ENCODE measurements at regions not wholly inside any gene's neighbourhood (a gene's known extent, or its start where the extent isn't known, plus 50 kb on each side); places are given as distances from the start of the nearest gene placed in this dataset.
"Not testable (repeated sequence)": the region's sequence is repeated elsewhere in the genome, so short reads cannot be mapped to it uniquely, and the experiment has no call there.

- no peak for DNase-seq (ENCODE audit: low read depth, low spot score)
Measured at GRCh38 chr9:13942695-13943094, 371.2 kb downstream of the NFIB start.

DNA sequence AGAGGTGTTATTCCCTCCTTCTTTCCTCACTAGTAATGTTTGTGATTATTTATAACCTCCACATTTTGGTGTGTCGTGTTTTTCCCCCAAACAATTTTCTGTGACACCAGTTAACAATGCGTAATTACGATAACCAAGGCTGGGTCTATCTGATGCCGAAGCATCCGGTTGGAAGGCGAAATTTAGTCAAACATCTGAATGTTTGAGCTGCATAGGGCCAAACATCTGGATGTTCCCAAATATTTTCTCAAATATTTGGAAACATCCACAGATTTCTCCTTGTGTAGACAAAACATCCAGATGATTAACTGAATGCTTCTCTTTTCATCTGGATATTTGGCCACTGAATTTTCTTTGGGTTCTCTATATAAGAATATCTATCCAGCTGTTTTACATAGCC is 371.7 kb downstream of the NFIB start:
- no peak for DNase-seq (ENCODE audit: low read depth, low spot score)

- DNase-seq (ENCODE audit: low read depth, low spot score), result no peak
Measured at GRCh38 chr9:13941714-13942113, 372.2 kb downstream of the NFIB start.

DNA sequence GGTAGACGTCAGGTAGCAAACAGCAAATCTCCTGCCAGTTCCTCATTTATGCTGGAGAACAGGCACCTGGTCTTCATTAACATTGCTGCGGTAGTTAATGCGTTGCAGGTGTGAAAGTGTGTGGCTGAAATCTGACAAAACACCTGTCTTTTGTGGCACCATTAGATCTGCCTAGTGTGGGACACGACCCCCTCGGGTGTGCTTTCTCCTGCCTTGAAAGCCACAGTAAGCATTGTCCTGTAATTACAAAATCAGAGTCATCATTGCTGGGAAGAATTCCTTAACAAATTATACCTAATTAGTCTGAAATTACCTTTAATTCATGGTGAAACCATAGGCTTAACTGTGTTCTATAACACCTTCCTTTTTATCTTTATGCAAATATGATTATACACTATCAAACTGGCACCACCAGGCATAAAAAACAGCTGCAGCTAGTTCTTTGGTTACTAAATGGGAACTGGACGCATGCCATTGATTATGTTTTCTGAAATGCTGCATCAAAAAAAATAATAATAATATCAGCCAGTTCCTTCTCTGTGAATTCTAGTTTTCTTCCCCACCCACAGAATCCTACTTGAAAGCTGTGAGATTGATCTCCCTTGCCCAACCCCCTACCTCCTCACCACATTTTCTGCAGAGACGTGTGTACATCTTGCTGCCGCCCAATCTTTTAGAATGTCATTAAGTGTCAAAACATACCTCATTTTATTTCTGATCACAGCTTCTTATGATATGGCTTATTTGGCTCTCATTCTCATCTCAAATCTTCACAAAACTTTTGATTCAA is 374.0 kb downstream of the NFIB start:
- DNase-seq (ENCODE audit: low read depth, low spot score), result no peak

DNA sequence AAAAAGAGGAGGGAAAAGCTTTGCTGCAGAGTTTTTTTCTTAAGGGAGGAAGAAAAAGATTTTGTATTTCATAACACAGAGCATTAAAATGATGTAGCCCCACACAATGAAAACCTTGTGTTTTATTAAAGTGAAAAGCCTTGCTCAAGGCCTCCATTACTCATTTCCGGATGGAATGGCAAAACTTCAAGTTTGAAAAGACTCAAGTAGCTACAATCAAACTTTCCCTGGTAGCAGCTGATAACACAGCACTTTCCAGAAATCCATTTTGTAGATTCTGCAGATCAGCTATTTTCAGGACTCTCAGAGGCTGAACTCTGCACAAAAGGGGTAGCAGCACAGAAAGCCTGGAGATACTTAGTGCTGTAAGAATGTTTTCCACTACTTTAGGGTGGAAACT is 374.8 kb downstream of the NFIB start:
- no peak for DNase-seq (ENCODE audit: low read depth, low spot score)

DNA sequence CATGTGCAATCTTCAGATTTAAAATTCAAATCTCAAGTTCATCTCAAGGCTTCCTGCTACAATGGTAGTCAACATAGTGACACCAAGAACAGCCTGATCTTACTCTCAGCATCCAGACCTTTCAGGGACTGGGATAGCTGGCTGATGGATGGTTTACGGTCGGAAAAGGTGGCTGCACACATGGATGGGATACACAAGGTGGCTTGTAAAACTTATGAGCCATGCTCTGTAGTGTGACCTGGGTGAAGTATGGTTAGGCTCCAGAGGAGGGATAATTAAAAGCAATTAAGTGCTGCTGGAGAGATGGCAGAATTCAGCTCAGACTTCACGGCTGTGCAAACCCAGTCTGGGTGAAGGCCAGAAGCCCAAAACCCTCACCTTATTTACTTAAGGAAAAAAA is 379.5 kb downstream of the NFIB start:
- DNase-seq (ENCODE audit: low read depth, low spot score), result no peak

DNA sequence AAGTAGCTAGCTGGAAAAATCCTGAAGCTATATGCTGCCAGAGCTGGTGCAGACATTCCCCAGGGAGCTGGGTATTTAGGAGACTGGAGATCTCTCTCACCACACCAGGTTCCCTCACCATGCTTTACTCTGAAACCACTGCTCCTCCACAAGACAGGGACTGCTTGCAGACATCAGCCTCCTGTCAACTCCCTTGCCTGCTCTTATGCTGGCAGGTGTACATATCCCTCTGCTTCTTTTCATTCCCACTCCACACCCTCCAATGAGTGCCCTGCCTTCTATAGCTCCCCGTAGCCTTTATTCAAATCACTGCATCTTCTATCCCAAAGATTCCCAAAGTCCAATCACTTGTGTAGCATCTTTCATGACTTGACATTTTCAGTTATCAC is 380.7 kb downstream of the NFIB start:
- DNase-seq (ENCODE audit: low read depth, low spot score), result no peak

DNA sequence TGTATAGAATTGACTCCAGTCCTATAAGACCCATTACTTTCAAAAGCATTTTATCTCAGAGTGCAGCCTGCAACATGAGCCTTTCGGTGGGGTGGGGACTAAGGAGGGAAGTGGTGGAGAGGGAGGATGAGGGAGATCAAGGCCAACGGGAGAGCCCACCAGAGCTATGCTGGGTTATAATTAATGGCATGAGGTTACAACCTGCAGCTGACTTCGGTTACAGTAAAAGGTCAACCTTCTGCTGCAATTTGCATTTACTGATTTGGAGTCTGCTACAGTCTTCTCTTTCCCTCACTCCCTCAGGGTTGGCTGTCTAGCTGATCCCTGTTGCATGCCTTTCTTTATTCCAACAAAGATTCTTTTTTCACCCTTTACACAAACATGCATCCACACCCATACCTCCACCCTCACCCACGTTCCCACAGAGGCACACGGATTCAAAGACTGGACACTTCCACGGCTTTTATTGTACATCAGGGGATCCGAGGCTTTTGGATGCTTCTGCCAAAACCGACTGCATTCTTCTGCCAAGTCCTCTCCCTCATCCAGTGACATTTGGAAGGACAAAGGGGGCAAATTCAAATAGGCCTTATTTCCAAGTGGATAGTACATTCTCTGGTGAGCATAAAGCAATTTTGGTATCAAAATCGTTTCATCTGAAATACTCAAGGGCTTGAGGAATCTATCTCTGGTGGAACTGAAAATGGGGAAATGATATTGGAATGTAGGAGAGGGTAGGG is 381.2 kb downstream of the NFIB start:
- DNase-seq (ENCODE audit: low read depth, low spot score), result no peak

DNA sequence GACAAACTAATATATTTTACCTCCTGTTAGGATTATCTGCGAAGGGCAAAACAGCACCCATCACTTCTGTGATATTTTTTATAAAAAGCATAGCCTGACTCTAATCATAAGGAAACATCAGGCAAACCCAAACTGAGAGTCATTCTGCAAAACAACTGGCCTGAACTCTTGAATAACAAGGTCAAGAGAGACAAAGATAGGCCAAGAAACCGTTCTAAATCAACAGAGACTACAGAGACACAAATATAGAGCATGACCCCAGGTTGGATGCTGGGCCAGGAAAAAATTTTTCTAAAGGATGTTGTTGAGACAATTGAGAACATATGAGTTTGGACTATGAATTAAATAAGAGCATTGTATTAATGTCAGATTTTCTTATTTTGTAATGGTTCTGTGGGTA is 384.9 kb downstream of the NFIB start:
- no peak for DNase-seq (ENCODE audit: low read depth, low spot score)

GRCh38 chr9:13923381-13923780 is 390.6 kb downstream of the NFIB start:
- DNase-seq (ENCODE audit: low read depth, low spot score), result no peak

- no peak for DNase-seq (ENCODE audit: low read depth, low spot score)
Measured at GRCh38 chr9:13920557-13920956, 393.4 kb downstream of the NFIB start.

DNA sequence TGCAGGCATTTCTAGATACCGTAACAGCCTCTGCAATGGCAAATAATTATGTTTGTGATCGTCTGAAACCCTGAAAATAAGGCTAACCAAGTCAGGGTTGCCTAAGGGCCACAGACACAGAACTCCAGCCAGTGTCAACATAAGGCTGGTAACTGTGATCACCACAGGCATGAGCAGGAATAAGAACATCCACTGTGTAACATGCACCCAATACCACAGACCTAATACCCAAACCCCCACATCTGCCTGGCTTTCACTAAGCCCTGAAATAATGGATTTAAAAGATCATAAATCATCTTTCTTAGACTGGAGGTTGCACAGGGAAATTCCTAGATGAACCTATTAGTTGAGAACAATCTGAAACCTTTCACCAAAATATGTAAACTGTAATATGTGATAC is 394.5 kb downstream of the NFIB start:
- no peak for DNase-seq (ENCODE audit: low read depth, low spot score)

- DNase-seq (ENCODE audit: low read depth, low spot score), result no peak
Measured at GRCh38 chr9:13917534-13917933, 396.4 kb downstream of the NFIB start.

- DNase-seq (ENCODE audit: low read depth, low spot score), result no peak
Measured at GRCh38 chr9:13915591-13916301, 398.2 kb downstream of the NFIB start.

- no peak for DNase-seq (ENCODE audit: low read depth, low spot score)
Measured at GRCh38 chr9:13915131-13915530, 398.8 kb downstream of the NFIB start.

- DNase-seq (ENCODE audit: low read depth, low spot score), result no peak
Measured at GRCh38 chr9:13911473-13911872, 402.5 kb downstream of the NFIB start.

- not testable (repeated sequence) for DNase-seq (ENCODE audit: low read depth, low spot score)
Measured at GRCh38 chr9:13907842-13908241, 406.1 kb downstream of the NFIB start.

GRCh38 chr9:13904746-13905145 is 409.2 kb downstream of the NFIB start:
- no peak for DNase-seq (ENCODE audit: low read depth, low spot score)

GRCh38 chr9:13904311-13904710 is 409.6 kb downstream of the NFIB start:
- DNase-seq (ENCODE audit: low read depth, low spot score), result no peak

- no peak for DNase-seq (ENCODE audit: low read depth, low spot score)
Measured at GRCh38 chr9:13902286-13903066, 411.5 kb downstream of the NFIB start.

DNA sequence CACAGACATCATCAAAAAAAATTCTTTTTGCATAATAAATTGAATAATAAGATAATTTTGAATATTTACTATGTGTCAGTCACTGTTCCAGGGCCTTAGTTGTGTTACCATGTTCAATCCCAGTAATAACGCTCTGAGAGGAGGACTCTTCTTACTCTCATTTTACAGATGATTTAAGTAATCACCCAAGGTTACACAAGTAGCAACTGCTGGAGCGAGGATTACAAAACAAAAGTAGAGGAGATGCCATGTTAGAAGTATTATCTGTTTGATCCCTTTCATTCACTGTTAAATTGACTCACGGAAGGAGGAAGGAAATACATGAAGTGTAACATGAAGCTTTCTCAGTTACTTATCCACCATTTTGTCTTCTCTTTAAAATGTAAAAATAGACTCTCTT is 412.8 kb downstream of the NFIB start:
- DNase-seq (ENCODE audit: low read depth, low spot score), result no peak

GRCh38 chr9:13900449-13900848 is 413.5 kb downstream of the NFIB start:
- DNase-seq (ENCODE audit: low read depth, low spot score), result no peak
